Ishikawa (cell line): ENCODE measurements at regions not wholly inside any gene's neighbourhood (a gene's known extent, or its start where the extent isn't known, plus 50 kb on each side); places are given as distances from the start of the nearest gene placed in this dataset.

Experiments
- CREB1 ChIP-seq: IDR thresholded peaks from 2 replicates; pipeline ENCODE4 v1.6.1; 2012; ENCODE audit warnings: low read depth
- EGR1 ChIP-seq: IDR thresholded peaks from 2 replicates; pipeline ENCODE4 v1.6.1; 2012
- EP300 ChIP-seq: IDR thresholded peaks from 2 replicates; pipeline ENCODE4 v1.6.1; 2012; ENCODE audit warnings: borderline replicate concordance
- MAX ChIP-seq: IDR thresholded peaks from 2 replicates; pipeline ENCODE4 v1.6.1; 2012
- RAD21 ChIP-seq: IDR thresholded peaks from 2 replicates; pipeline ENCODE4 v1.6.1; 2012; ENCODE audit warnings: low read depth
- TCF12 ChIP-seq: IDR thresholded peaks from 2 replicates; pipeline ENCODE4 v1.6.1; 2012; ENCODE audit warnings: low read depth

GRCh38 chr9:110092792-110093191, 115.2 kb downstream of the C9orf152 start:
- no peak for TF ChIP-seq CREB1
- TF ChIP-seq TCF12 = no peak
- TF ChIP-seq RAD21 = no peak
- no peak for TF ChIP-seq EP300
- TF ChIP-seq EGR1 = no peak
- TF ChIP-seq MAX = no peak
